ENCODE measurements at regions not wholly inside any gene's neighbourhood (a gene's known extent, or its start where the extent isn't known, plus 50 kb on each side); places are given as distances from the start of the nearest gene placed in this dataset.

- TF ChIP-seq REST (IDR thresholded peaks at IDR 0.05): no peak
- TF ChIP-seq ATF3 (IDR thresholded peaks at IDR 0.05): no peak
- no peak for TF ChIP-seq ZBTB33 (IDR thresholded peaks at IDR 0.05)
- no peak for TF ChIP-seq FOXA2 (IDR thresholded peaks at IDR 0.05)
- TF ChIP-seq JUND (IDR thresholded peaks at IDR 0.05): no peak
- TF ChIP-seq NR2F2 (IDR thresholded peaks at IDR 0.05): no peak
Observed at GRCh38 chr13:100751826-100752225, 77.2 kb upstream of the TMTC4 start (continued).

DNA sequence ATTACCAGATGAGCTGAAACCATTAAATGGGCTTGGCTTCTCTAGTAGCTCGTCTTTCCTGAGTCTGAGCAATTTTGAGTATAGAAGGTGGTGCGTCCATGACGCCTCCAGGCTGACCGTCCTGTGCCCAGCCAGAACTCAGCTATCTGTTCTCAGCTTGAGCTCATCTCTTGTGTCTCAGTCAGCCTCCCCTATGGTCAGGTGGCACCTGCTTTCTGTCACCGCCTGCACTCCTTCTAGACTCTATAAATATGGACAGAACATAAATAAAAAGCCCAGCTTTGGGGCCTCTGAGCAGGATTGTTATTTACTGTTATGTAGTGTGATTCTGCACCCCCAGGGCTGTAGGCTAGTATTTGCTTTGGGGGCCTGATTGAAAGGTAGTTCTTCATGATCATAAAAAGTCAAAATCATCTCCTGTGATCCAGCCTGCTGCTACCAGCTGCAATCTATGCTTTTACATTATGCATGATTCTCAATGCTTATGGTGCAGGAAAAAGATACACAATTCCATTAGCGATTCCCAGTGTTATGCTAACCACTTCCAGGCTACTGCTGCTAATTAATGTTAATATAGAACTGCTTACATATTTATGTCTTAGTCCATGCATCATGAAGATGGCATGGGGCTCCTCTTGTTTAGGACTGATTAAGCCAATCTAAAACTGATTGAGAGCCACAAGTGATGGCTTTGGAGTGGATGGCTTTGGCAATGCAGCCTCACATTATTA, 72.5 kb upstream of the TMTC4 start:
- Histone ChIP-seq H3K4me1 (ENCODE audit: control insufficient read depth in 4 of 4, insufficient read depth in 4 of 4, low read length in 3 of 4) (no peaks in the 10 kb centered on the region), H3K27ac (ENCODE audit: low read depth in 1 of 2, low read length in 2 of 2) (no peak overlapping the region), H3K4me3 (ENCODE audit: low read depth in 1 of 3, low read length in 3 of 3) (no peak overlapping the region), H3K9ac (ENCODE audit: low read depth in 1 of 2, low read length in 2 of 2) (no peak overlapping the region), H3K27me3 (ENCODE audit: control insufficient read depth in 4 of 4, insufficient read depth in 4 of 4, low read length in 3 of 4) (no peaks in the 10 kb centered on the region), H3K9me3 (ENCODE audit: control insufficient read depth in 4 of 4, low read length in 3 of 4) (no peaks in the 10 kb centered on the region), H3K36me3 (ENCODE audit: control insufficient read depth in 4 of 4, insufficient read depth in 3 of 4, low read depth in 1 of 4, low read length in 3 of 4) (no peaks in the 10 kb centered on the region)
- TF ChIP-seq YY1 (IDR thresholded peaks at IDR 0.05): no peak
- TF ChIP-seq GABPA (IDR thresholded peaks at IDR 0.05 in 1 of 2, conservative IDR thresholded peaks at IDR 0.05 in 1 of 2): no peak
- TF ChIP-seq, protein P1, sequence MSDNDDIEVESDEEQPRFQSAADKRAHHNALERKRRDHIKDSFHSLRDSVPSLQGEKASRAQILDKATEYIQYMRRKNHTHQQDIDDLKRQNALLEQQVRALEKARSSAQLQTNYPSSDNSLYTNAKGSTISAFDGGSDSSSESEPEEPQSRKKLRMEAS (IDR thresholded peaks at IDR 0.05): no peak
- no peak for TF ChIP-seq TAF1 (conservative IDR thresholded peaks at IDR 0.05)
- no peak for TF ChIP-seq FOXA1 (IDR thresholded peaks at IDR 0.05)
- no peak for TF ChIP-seq EGR1 (IDR thresholded peaks at IDR 0.05; ENCODE audit: low read depth in 2 of 2)
- no peak for TF ChIP-seq HNF4A (conservative IDR thresholded peaks at IDR 0.05)
- TF ChIP-seq ZBTB33 (IDR thresholded peaks at IDR 0.05): no peak
- TF ChIP-seq ATF3 (IDR thresholded peaks at IDR 0.05): no peak
- TF ChIP-seq RXRA (IDR thresholded peaks at IDR 0.05): no peak
- TF ChIP-seq RAD21 (IDR thresholded peaks at IDR 0.05): no peak
- no peak for TF ChIP-seq CTCF (IDR thresholded peaks at IDR 0.05; ENCODE audit: low read depth, low read length, missing input control)
- no peak for TF ChIP-seq NR2F2 (IDR thresholded peaks at IDR 0.05)
- DNase-seq (ENCODE audit: low spot score): no peak
- WGBS: 97% methylated on average over 6 of the region's 6 CpGs

Data from liver (tissue), 8 donors.